ENCODE measurements at regions not wholly inside any gene's neighbourhood (a gene's known extent, or its start where the extent isn't known, plus 50 kb on each side); places are given as distances from the start of the nearest gene placed in this dataset.
A peak's percentile ranks its signal among the peaks of the same experiment; 100 is the strongest.
"Not testable (repeated sequence)": the region's sequence is repeated elsewhere in the genome, so short reads cannot be mapped to it uniquely, and the experiment has no call there.

DNA sequence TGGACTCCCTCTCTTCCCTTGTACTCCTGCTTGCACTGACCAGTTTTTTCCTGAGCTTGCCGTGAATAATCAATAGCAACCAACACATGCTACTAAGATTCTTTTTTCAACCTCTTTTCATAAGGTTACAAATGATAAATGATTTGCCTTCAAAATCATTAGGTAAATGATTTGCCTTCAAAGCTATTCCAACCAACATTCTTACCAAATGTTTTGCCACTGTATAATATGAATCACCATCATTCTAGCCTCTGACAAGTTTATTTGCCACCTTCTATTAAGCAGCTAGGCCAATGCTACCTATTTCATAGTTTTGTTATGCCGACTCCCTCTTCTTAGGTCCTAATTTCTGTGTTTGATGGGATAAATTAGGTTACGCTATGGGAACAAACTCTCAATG lies 385.1 kb downstream of the DTWD2 start:
- no peak for DNase-seq

DNA sequence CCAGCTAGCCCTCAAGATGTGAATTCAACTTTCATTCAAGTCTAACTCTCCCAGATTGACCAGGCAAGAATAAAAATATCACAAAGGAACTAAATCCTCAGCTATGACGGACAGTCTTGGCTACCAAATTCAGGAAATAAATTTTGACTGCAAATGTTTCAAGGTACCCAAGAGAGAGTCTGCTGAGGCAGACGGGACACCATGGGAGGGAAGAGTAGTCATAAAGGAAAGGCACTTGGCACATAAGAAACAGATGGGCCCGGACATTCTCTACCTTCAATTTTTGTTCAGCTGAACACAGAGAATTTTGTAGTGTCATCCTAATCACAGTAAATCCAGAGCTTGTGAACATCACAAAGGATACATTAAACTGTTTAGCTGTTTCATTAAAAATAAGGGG lies 390.0 kb downstream of the DTWD2 start:
- no peak for DNase-seq

DNA sequence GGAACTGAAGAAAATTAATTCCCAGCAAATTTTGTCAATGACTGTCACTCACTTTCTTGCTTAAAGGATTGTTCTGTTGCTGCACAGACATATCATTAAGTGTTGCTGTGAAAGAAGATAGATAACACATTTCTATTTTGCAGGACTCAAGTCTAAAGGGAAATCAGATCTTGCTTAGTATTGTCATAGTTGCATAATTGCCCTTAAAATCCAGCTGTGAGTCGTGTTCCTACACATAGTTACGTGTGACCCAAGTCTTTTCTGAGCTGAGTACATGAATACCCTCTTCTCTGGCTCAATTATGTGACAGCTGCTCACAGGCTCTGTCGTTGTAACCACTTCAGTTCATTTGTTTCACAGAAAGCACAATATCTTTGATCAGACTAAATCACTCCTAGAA lies 390.8 kb downstream of the DTWD2 start:
- peak; percentile 53 for DNase-seq

DNA sequence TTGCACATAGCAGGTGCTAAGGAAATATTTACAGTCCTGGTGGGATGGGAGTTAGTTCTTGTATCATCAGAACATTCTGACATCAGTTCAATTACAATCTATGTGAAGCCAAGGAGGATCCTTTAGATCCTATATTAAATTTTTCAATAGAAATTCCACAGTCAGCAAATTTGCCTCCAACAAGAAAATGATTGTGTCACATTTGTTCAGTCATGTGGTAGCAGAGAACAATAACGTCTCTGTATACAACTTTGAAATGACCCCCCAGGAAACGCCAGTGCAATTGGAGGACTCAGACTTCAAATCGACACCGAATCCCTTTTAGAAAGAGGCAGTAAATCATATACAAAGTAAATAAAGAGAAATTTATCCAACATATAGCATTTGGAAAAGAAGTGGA lies 392.1 kb downstream of the DTWD2 start:
- DNase-seq, result peak; percentile 39

DNA sequence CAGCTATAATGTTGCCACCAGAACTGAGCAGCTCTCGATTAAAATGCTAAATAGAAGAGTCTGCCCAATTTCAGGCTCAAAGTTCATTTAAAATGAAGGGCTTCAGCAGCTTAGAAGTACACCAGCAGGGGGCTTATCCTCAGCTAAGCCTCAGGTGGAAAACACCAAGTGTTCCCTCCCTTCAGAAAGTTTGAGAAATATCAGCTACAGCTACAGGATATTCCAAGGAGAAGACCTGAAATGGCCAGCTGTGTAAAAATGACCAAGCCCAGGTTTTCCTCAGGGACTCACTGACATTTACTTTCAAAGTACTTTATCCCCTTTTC lies 395.4 kb downstream of the DTWD2 start:
- DNase-seq, result no peak

DNA sequence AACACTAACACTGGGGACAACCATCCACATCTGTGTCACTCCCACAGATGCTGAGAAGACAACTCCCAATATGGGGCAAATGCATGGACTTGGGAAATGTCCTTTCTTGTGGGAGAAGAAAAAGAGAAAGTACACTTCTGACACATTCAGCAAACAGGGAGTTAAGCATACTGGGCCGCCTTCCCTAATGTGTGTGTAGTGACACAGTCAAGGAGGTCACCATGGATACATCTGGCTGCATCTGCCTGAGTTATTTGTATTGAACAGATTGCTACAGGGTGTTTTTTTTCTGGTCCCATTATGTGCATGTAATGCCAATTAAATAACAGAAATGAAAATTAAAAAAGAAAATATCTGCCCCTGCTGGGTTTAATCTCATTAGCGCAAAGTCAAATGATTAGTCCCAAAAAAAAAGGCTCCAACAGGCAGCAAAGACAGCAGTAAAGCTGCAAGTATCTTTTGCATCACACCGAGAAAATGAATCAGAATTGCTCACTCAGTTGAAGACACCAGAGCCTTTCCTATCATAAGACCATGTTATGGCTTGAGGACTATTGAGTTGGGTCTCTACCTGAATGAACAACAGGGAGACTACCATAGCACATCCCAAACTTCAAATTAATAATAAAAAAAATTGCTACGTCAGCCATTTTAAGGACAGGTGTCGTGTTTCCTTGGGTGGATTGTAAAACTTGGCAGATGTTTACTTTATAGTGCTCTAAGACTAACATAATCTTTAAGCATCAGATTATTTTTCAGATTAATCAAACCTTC lies 395.9 kb downstream of the DTWD2 start:
- DNase-seq, result peak; percentile 45

DNA sequence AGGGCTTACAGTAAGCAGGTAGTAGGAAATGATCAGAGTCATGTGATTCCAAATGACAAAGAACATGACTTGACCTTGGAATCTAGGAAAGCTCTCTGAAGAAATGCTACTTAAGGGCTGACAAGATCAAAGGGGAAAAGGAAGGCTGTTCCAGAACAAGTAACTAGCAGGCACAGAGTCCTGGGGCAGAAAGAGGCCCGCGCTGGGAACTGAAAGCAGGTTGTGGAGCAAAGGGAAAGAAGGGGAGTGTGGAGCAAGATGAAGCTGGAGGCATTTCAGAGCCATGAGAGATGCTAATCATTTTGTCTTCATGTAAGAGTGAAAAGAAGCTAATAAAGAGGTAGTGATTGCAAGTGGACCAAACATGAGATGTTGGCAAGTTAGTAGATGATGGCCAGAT lies 397.5 kb downstream of the DTWD2 start:
- no peak for DNase-seq

DNA sequence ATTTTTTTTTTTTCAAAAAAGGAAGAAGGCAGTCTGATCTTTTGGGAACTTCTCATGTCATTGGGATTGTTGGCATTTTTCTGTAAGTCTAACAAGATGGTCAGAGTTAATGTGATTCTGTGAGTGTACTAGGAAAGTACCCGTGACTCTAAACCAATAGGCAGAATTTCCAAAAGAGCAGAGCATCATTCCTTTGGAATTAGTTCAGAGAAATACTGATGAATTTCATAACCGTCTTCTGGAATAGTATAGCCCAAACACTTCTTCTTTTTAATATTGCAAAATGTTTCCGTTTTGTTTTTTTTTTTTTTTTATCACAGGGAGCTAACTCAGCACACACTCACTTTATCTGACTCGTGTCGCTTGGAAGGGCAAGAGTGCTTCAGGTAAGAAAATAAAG lies 407.4 kb downstream of the DTWD2 start:
- DNase-seq, result no peak

DNA sequence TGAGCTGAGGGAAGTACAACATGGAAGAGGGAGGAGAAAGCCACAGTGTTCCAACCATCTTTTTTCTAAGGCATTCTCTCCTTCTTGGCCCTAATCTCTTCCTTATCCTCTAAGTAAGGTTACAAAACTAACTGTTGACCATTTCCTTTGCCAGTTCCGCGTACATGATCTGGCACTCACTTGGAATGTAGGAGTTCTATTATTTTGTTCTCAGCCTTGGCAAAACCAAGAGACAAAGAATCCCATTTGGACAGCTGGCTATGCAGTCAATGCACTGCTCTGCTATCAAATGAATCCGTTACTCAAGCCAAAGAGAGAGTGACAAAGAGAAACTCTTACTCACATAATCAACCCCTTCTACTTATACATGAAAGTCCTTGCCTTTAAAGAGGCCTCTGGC lies 410.3 kb downstream of the DTWD2 start:
- DNase-seq, result no peak

DNA sequence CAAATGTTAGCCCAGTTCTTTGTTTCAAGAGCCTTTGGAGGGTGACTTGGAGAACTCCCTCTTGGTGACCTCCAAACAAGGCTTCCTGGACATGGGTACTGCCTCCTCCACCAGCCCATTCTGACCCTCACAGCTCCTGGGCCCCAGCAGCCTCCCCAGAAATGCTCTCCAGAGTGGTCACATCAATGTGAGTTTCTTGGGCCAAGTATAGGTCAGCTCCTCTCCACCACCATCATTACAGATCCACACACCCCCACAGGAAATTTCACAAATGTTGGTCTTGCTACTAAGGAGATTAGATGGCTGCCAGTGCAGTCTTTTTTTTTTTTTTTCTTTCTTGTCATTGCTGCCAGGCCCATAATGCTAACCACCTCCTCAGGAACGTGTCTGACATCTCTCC lies 410.7 kb downstream of the DTWD2 start:
- no peak for DNase-seq

DNA sequence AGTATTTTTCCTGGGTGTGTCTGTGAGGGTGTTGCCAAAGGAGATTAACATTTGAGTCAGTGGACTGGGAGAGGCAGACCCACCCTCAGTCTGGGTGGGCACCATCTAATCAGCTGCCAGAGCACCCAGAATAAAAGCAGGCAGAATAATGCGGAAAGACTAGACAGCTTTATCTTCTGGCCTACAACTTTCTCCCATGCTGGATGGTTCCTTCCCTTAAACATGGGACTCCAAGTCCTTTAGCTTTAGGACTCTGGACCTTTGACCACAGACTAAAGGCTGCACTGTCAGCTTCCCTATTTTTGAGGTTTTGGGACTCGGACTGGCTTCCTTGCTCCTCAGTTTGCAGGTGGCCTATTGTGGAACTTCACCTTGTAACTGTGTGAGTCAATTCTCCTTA lies 418.1 kb downstream of the DTWD2 start:
- not testable (repeated sequence) for DNase-seq

DNA sequence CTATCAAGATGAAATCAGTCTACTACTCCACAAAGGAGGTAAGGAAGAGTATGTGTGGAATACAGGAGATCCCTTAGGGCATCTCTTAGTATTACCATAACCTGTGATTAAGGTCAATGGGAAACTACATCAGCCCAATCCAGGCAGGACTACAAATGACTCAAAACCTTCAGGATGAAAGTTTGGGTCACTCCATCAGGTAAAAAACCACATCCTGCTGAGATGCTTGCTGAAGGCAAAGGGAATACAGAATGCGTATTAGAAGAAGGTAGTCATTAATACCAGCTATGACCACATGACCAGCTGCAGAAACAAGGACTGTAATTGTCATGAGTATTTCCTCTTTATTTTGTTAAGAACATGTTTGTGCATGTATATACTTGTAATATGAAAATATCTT lies 418.8 kb downstream of the DTWD2 start:
- not testable (repeated sequence) for DNase-seq

DNA sequence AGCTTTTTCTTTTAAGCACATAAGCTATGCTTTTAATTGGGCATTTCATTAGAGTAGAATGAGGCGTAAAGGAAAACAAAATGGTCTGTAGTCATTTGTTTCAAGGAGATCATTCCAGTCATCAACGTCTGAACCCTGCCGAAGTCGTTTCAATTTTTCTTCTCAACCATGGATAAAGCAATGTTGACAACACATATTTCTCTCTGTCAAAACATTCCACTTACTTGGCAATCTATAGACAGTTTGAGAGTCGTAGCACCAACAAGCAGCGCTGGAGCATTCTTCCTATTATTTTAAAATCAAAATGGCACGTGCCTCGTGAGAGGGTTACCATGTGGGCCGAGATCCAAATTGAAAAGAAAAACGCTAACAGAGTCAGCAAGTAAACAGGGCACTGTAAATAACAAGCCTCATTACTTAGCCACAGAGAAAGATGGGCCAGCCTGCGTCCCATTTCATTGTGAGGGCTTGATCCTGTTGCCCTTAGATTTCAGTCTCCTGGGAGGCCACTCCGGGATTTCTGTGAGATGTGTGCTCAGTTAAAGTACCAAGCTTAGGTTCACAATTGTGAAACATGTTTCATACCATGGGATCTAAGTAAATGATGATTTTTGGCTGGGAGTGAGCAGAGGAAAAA lies 422.9 kb downstream of the DTWD2 start:
- DNase-seq, result peak; percentile 42

DNA sequence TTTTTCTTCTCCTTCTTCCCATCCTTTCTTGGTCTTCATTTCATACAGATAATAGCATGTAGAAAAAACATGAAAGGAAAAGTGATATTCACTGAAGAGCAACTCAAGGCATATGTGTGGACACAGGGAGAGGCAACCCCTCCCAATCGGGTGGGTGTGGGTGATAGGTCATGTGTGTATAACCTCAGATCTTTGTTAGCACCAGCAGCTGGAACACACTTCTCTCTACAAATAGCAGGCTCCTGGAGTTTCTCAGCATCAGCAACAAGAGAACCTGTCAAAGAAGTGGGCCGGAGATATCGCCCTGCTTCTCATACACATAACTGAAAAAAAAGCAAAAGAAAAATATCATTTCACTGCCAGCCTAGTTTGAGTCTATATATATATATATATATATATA lies 426.4 kb downstream of the DTWD2 start:
- no peak for DNase-seq

DNA sequence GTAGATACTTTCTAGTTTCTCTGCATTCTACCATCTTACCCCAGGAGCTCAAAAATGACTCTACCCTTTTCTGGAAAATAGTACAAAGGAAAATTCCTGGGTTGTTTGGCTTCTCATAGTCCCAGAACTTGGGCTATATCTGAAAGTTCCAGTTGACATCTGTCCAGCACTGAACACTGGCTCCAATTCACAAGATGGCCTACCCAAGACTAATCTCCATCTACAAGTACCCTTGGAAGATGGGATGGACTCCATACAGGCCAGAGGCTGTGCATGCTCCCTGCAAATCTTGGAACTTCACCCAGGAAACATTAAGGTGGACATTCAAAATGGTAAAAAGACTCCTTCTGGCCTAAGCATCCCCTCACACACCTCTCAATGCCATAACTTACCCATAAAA lies 427.1 kb downstream of the DTWD2 start:
- DNase-seq, result no peak

DNA sequence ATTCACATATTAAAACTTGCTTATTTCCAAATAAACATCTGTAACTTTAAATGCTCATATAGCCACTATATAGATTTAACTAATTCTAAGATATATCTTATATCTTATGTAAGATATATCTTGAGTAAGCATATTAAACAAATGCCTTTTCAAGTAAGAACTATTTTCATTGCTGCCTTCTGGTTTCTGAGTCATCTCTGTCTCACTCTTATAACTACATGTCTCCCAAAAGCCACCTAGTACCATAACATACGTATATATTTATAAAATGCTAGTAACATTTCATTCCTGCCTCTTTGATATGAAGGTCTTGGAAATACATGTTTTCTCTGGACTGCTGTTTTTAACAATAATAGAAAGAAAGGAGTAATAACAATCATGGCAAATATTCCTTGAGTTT lies 429.5 kb downstream of the DTWD2 start:
- no peak for DNase-seq

DNA sequence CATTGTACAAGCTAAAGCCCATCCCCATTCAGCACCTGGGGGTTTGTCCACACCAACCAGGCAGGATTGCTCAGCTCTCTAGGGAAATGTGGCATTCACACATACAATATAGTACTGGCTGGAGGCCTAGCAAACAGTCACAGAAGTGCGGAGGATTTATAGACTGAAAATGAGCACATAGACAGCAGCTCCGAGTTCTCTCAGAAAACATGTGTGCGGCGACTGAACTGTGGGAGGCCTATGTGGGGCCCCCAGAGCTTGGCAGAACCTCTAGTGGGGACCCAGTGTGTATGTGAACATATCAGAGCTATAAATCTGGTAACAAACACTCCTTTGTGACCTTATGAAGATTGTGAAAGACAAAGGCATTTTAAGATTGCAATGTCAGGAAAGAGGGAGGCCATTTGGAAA lies 431.1 kb downstream of the DTWD2 start:
- DNase-seq, result no peak

DNA sequence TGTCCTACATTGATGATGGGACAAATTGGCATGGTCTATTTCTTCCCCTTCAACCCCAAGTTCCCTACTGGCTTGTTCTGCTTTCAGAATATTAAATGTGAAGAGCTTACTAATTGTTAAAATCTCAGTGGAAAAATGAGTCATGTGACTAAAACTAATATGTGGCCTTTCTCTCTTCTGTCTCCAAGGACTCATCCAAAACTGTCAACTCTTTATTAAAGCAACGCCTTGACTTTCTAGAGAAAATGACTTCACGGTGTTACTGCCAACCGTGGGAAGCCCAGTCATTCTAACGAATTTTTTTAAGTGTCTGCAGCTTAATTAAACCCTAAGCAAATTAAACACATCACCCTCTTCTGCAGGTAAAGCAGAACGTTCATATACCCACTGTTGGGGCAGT lies 431.6 kb downstream of the DTWD2 start:
- no peak for DNase-seq

DNA sequence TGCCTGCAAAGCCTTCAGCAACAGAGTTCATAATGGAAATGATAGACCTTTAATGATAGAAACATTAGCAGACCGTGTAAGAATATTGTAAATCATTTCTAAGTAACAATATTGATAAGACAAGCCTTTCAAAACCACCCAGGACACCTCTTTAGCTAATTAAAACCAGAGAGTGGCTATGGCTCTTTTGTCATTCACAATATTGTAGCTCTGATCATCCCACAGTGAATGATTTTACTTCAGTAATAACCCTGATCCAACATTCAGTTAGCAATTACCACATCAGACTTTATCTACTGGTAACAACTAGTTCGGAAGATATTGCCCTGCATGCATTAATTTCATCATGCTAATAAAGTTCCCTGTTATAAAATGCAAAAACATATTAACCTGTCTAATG lies 432.6 kb downstream of the DTWD2 start:
- no peak for DNase-seq

DNA sequence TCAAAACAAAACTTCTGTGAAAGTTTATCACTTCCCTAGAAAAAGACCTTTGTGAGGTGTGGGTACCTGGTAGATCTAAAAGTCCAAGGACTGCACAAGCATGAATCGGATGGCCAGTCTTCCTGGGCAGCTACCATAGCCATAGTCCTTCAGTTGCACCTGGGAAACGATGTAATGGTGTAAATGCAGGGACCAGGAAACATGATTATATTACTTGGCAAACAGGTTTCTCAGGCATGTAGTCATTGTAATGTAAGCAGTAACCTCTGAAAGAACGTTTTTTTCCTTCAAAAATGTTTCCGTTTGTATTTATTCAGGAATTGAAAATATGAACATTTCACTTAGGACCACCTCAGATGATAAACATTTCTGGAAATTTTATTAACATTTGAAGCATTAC lies 433.4 kb downstream of the DTWD2 start:
- no peak for DNase-seq

DNA sequence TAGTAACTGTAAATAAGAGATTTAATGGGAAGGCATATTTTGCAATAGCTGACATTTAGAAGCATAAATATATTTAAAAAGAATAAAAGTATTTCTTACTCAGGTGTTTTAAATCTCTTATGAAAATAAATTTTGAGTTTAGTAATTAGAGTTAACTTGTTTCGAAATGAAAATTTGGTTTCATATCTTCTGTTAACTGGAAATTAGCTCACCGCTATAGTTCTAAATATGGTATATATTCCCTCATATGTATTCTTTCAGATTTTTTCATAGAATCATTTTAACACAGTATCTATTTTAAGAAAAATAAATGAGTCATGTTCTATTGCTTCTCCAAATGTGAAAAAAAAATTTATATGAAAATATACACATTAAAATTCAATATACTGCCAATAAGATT lies 434.1 kb downstream of the DTWD2 start:
- DNase-seq, result no peak

DNA sequence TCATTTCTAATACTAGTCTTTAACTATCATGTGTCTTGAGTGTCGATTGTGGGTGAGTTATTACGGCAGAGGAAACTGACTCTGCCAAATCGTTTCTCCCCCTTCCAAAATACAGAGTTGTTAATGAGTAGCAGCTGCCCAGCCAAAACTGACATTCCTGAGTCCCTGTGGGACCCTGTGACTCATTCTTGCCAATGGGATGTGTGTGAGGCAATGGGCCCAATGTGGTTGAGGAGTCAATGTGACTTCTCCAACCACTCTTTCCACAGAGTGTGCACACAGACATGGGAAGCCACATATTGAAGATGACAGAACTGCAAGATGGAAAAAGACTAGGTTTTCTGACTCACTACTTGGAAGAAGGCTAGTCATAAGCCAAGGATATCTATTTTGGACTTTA lies 434.7 kb downstream of the DTWD2 start:
- no peak for DNase-seq

DNA sequence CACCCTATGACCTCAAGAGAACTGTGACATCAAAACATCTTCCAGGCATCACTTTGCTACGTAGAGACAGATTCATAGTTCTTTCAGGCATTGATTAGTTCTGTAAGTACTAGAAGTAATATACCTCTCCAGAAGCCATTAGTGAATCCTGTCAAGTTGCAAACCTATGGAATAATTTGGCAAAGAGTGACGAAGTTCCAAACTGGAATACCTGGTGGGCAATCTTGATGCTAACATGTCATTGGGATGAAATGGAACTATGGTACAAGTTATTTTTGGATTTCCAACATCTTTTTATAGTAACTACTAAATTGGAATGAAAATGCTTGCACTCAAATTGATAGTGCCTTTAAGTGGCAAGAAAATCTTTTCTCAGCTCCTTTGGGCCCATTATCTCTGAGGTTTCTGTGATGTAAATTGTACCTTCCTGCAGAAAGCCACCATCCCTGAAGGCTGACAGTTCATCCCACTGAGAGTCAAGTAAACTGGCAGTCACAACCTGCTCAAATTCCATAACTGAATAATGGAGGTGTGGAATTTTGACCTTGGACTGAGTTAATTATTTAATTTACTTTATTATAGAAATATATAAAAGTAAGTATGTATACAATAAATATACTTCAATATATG lies 435.5 kb downstream of the DTWD2 start:
- no peak for DNase-seq

DNA sequence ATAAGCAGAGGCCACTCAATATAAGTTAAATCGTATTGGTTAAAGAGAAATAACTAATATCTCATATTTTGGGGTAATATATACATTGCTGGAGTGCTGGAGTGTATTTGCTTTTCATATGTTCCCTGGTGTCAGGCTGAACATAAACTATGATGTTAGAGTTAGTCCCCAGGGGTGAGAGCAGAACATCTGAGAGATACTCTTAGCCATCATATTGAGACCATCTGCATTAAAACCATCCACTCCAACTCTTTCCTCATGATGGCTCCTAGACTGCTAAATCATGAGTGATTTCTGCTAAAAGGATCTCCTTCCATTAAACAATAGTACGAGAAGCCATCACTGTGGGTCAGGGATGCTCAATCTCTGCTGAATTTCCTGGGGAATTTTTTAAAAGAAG lies 436.2 kb downstream of the DTWD2 start:
- DNase-seq, result no peak

DNA sequence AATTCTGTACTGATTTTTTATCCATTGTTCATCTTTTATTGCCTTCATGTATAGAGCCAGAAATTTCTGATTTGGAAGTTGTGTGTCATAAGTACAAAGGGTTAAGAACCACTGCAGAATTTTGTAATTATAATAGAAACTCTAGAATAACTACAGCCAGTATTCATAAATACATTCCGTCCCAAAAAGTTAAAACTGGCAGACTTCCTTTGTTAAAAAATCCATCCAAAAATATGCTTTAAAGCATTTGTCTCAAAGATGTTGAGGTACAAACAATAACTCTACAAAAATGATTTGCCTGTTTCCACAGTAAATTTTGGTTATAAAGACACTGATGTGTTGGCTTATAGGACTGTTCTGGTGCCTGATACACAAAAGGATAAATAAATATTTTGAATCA lies 436.6 kb downstream of the DTWD2 start:
- DNase-seq, result no peak

All from retina (tissue), 1 donor.